HL-60/S4 (cell line): ENCODE measurements at regions not wholly inside any gene's neighbourhood (a gene's known extent, or its start where the extent isn't known, plus 50 kb on each side); places are given as distances from the start of the nearest gene placed in this dataset.

Source experiments
- in situ Hi-C: fragments of 300-500 bp; cut with MboI; formaldehyde crosslinking; loops from 2 replicates; pipeline ENCODE4 v1.14.3; 2022; ENCODE audit warnings: low sequenced_read_pairs

GRCh38 chr12:28814246-28814645 lies 334.8 kb upstream of the FAR2 start:
- in situ Hi-C loops, result no loop called here

- in situ Hi-C loops, result no loop called here
Observed at GRCh38 chr12:28817524-28817923, 331.6 kb upstream of the FAR2 start.

- in situ Hi-C loops, result no loop called here
Observed at GRCh38 chr12:28824193-28824846, 324.8 kb upstream of the FAR2 start.

GRCh38 chr12:28824849-28825248 lies 324.2 kb upstream of the FAR2 start:
- in situ Hi-C loops, result no loop called here

- in situ Hi-C loops, result no loop called here
Observed at GRCh38 chr12:28826766-28827165, 322.3 kb upstream of the FAR2 start.

- in situ Hi-C loops, result no loop called here
Observed at GRCh38 chr12:28827861-28828260, 321.2 kb upstream of the FAR2 start.

GRCh38 chr12:28828318-28828717 lies 320.8 kb upstream of the FAR2 start:
- in situ Hi-C loops, result no loop called here

- in situ Hi-C loops, result no loop called here
Observed at GRCh38 chr12:28830491-28830890, 318.6 kb upstream of the FAR2 start.

- in situ Hi-C loops, result no loop called here
Observed at GRCh38 chr12:28844718-28845117, 304.4 kb upstream of the FAR2 start.

GRCh38 chr12:28851781-28852180 lies 297.3 kb upstream of the FAR2 start:
- in situ Hi-C loops, result loop anchor here (25.0 kb wide), 1 partner anchor 1114 kb away; no protein-coding TSS in a partner anchor

GRCh38 chr12:28855761-28856310 lies 293.2 kb upstream of the FAR2 start:
- in situ Hi-C loops, result loop anchor here (25.0 kb wide), 1 partner anchor 1119 kb away; no protein-coding TSS in a partner anchor

GRCh38 chr12:28857369-28857768 lies 291.7 kb upstream of the FAR2 start:
- in situ Hi-C loops, result loop anchor here (25.0 kb wide), 1 partner anchor 1120 kb away; no protein-coding TSS in a partner anchor

- in situ Hi-C loops, result loop anchor here (25.0 kb wide), 1 partner anchor 1122 kb away; no protein-coding TSS in a partner anchor
Observed at GRCh38 chr12:28859551-28859950, 289.5 kb upstream of the FAR2 start.

GRCh38 chr12:28865776-28866175 lies 283.3 kb upstream of the FAR2 start:
- in situ Hi-C loops, result loop anchor here (25.0 kb wide), 1 partner anchor 1128 kb away; no protein-coding TSS in a partner anchor

GRCh38 chr12:28866296-28866695 lies 282.8 kb upstream of the FAR2 start:
- in situ Hi-C loops, result loop anchor here (25.0 kb wide), 1 partner anchor 1129 kb away; no protein-coding TSS in a partner anchor

GRCh38 chr12:28866715-28867503 lies 282.2 kb upstream of the FAR2 start:
- in situ Hi-C loops, result loop anchor here (25.0 kb wide), 1 partner anchor 1130 kb away; no protein-coding TSS in a partner anchor

- in situ Hi-C loops, result loop anchor here (25.0 kb wide), 1 partner anchor 1131 kb away; no protein-coding TSS in a partner anchor
Observed at GRCh38 chr12:28868414-28868813, 280.7 kb upstream of the FAR2 start.

- in situ Hi-C loops, result loop anchor here (25.0 kb wide), 1 partner anchor 1132 kb away; no protein-coding TSS in a partner anchor
Observed at GRCh38 chr12:28869197-28869596, 279.9 kb upstream of the FAR2 start.

GRCh38 chr12:28870839-28871440 lies 278.1 kb upstream of the FAR2 start:
- in situ Hi-C loops, result loop anchor here (25.0 kb wide), 1 partner anchor 1134 kb away; no protein-coding TSS in a partner anchor

GRCh38 chr12:28872654-28873268 lies 276.3 kb upstream of the FAR2 start:
- in situ Hi-C loops, result loop anchor here (25.0 kb wide), 1 partner anchor 1135 kb away; no protein-coding TSS in a partner anchor
